Activated naive CD4-positive, alpha-beta T cell treated with anti-CD3 and anti-CD28 coated beads, Interleukin-2, amount 50 U/mL, for 72 hours (primary cell): ENCODE measurements at regions not wholly inside any gene's neighbourhood (a gene's known extent, or its start where the extent isn't known, plus 50 kb on each side); places are given as distances from the start of the nearest gene placed in this dataset.
A peak's percentile ranks its signal among the peaks of the same experiment; 100 is the strongest.
"Not testable (repeated sequence)": the region's sequence is repeated elsewhere in the genome, so short reads cannot be mapped to it uniquely, and the experiment has no call there.

Source experiments
- ATAC-seq, 2 donors: fragments of 150-1000 bp; cut with Tn5 transposase; 2 replicates each; pipeline ENCODE4 v1.10.0; 2021; ENCODE audit warnings: mild to moderate bottlenecking in 2 of 2, moderate library complexity in 2 of 2
- DNase-seq, 2 donors: peaks; one replicate each; pipeline ENCODE4 v3.0.0; 2021 to 2022; ENCODE audit warnings: low spot score in 2 of 2
- H3K27ac Mint-ChIP-seq, 2 donors: one replicate each; pipeline ENCODE4 v1.8.0; 2022; ENCODE audit warnings: mild to moderate bottlenecking in 2 of 2, mixed read lengths in 2 of 2
- H3K36me3 Mint-ChIP-seq, 2 donors: one replicate each; pipeline ENCODE4 v1.8.0; 2022; ENCODE audit warnings: mixed read lengths in 2 of 2
- H3K9me3 Mint-ChIP-seq, 2 donors: one replicate each; pipeline ENCODE4 v1.8.0; 2022; ENCODE audit warnings: mixed read lengths in 2 of 2

- H3K9me3 Mint-ChIP-seq: peaks cover 12 to 23% of the 10 kb centered on the region in 2 donors
- not testable (repeated sequence) for ATAC-seq, H3K27ac Mint-ChIP-seq, DNase-seq
- H3K36me3 Mint-ChIP-seq: peaks cover 7 to 27% of the 10 kb centered on the region in 2 donors
Observed at GRCh38 chr4:110326426-110326825, 128.0 kb upstream of the ELOVL6 start.

GRCh38 chr4:110310795-110311194 lies 112.4 kb upstream of the ELOVL6 start:
- ATAC-seq (no peak), DNase-seq (no peak)
- Mint-ChIP-seq H3K27ac (no peak overlapping the region), H3K36me3 (no peaks in the 10 kb centered on the region), H3K9me3 (no peaks in the 10 kb centered on the region)

GRCh38 chr4:110309675-110310074 lies 111.3 kb upstream of the ELOVL6 start:
- no peak overlapping the region for H3K27ac Mint-ChIP-seq
- H3K9me3 Mint-ChIP-seq: no peaks in the 10 kb centered on the region
- H3K36me3 Mint-ChIP-seq: no peaks in the 10 kb centered on the region
- DNase-seq (no peak), ATAC-seq (no peak)

DNA sequence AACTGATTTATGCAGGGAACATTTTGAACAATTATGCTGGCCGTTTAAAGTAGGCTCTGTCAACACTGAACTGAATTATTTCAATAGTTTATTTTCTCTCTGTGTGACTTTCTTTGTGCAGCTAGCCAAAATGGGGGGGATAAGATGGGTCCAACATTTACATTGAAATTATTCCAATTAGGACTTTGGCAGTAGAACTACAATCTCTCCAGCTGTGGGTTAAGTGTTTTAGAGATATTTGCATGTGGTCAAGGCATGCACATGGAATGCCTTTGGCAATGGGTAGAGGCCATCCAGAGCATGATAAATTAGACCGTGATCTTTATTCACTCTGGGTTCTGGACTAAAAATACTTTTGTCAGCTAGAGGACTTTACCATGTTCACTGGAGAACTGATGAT lies 107.9 kb upstream of the ELOVL6 start:
- no peaks in the 10 kb centered on the region for H3K36me3 Mint-ChIP-seq
- H3K9me3 Mint-ChIP-seq: no peaks in the 10 kb centered on the region
- DNase-seq (no peak), ATAC-seq (no peak)
- no peak overlapping the region for H3K27ac Mint-ChIP-seq

GRCh38 chr4:110305455-110305854 lies 107.0 kb upstream of the ELOVL6 start:
- no peaks in the 10 kb centered on the region for H3K9me3 Mint-ChIP-seq
- no peaks in the 10 kb centered on the region for H3K36me3 Mint-ChIP-seq
- no peak for DNase-seq
- no peak overlapping the region for H3K27ac Mint-ChIP-seq
- no peak for ATAC-seq

- ATAC-seq: peak; percentile 79 to 97
- peaks cover 9 to 10% of the 10 kb centered on the region in 2 donors for H3K36me3 Mint-ChIP-seq
- no peak for DNase-seq
- H3K9me3 Mint-ChIP-seq: peaks cover 0 to 8% of the 10 kb centered on the region in 2 donors
- no peak overlapping the region for H3K27ac Mint-ChIP-seq
Observed at GRCh38 chr4:110296892-110297291, 98.5 kb upstream of the ELOVL6 start.

GRCh38 chr4:110294165-110294564 lies 95.8 kb upstream of the ELOVL6 start:
- no peak for ATAC-seq

GRCh38 chr4:110292994-110293744 lies 94.8 kb upstream of the ELOVL6 start:
- Mint-ChIP-seq H3K9me3 (peaks cover 0 to 3% of the 10 kb centered on the region in 2 donors), H3K36me3 (peaks cover 9 to 10% of the 10 kb centered on the region in 2 donors), H3K27ac (no peak overlapping the region)
- DNase-seq: no peak
- no peak for ATAC-seq

More at GRCh38 chr4:110294165-110294564, 95.8 kb upstream of the ELOVL6 start:
- Mint-ChIP-seq H3K27ac (no peak overlapping the region), H3K36me3 (peaks cover 9 to 10% of the 10 kb centered on the region in 2 donors), H3K9me3 (peaks cover 0 to 3% of the 10 kb centered on the region in 2 donors)
- no peak for DNase-seq

DNA sequence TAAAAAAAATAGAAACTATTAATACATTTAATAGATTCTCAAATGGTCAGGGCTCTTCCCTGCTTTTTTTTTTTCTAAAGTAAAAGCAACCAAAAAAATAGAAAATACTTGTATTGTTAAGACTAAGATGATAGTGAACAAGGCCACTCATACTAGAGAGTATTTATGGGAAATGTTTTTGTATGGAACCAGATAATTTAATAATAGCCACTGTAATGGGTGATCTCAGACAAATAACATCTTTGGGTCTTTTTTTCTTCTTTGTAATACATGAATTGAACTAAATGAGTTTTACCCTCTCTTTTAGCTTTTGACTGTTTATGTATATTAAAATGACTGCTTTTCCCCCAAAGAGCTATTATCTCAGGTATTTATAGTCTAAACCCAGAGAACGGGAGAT lies 92.1 kb upstream of the ELOVL6 start:
- H3K36me3 Mint-ChIP-seq: peaks cover 9 to 10% of the 10 kb centered on the region in 2 donors
- H3K9me3 Mint-ChIP-seq: peaks cover 0 to 3% of the 10 kb centered on the region in 2 donors
- DNase-seq (no peak), ATAC-seq (no peak)
- H3K27ac Mint-ChIP-seq: no peak overlapping the region

- peaks cover 0 to 3% of the 10 kb centered on the region in 2 donors for H3K9me3 Mint-ChIP-seq
- H3K27ac Mint-ChIP-seq: no peak overlapping the region
- DNase-seq: no peak
- no peak for ATAC-seq
- H3K36me3 Mint-ChIP-seq: peaks cover 9 to 10% of the 10 kb centered on the region in 2 donors
Observed at GRCh38 chr4:110289601-110290100, 91.2 kb upstream of the ELOVL6 start.

DNA sequence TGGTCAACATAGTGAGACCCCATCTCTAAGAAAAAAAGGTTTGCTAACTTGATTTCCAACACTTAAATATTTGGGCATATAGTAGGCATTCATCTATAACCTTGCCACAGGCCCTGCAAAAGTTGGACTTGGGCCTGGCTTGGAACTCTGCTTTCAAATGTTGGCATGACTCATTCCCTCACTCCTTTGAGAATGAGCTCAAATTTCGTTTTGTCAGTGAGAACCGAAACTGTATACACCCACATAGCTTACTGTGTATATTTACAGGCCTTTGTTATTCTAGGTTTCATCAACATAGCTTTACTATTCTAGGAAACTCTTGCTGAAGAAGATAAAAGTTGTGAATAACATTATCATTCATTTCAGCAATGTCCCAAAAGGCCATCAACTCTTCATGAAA lies 88.7 kb upstream of the ELOVL6 start:
- no peaks in the 10 kb centered on the region for H3K9me3 Mint-ChIP-seq
- no peak overlapping the region for H3K27ac Mint-ChIP-seq
- H3K36me3 Mint-ChIP-seq: no peaks in the 10 kb centered on the region
- DNase-seq (peak in 1 of 2 donors; percentile 32), ATAC-seq (peak; percentile 52 to 97)

DNA sequence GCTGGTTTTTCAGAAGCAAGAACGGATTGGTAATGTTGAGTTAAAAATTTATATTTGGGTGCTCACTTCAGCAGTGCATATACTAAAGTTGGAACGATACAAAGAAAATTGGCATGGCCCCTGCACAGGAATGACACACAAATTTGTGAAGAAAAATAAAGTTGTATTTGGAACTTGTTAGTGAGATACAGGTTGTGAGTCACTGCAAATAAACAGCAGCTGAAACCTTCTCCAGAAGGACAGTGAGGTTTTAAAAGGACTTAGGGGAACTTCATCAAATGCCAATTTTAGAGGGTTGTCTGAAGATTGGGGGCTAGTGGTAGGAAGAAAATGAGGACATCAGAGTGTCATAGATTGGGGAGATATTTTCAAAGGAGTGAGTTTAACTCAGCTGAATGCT lies 79.7 kb upstream of the ELOVL6 start:
- ATAC-seq: no peak
- DNase-seq: no peak
- H3K9me3 Mint-ChIP-seq: no peaks in the 10 kb centered on the region
- no peaks in the 10 kb centered on the region for H3K36me3 Mint-ChIP-seq
- H3K27ac Mint-ChIP-seq: no peak overlapping the region

- Mint-ChIP-seq H3K9me3 (no peaks in the 10 kb centered on the region), H3K27ac (no peak overlapping the region), H3K36me3 (no peaks in the 10 kb centered on the region)
- ATAC-seq (no peak), DNase-seq (no peak)
Observed at GRCh38 chr4:110275871-110276270, 77.5 kb upstream of the ELOVL6 start.

- H3K27ac Mint-ChIP-seq: no peak overlapping the region
- H3K36me3 Mint-ChIP-seq: no peaks in the 10 kb centered on the region
- no peaks in the 10 kb centered on the region for H3K9me3 Mint-ChIP-seq
- ATAC-seq: no peak
- DNase-seq: no peak
Observed at GRCh38 chr4:110271986-110272385, 73.6 kb upstream of the ELOVL6 start.

DNA sequence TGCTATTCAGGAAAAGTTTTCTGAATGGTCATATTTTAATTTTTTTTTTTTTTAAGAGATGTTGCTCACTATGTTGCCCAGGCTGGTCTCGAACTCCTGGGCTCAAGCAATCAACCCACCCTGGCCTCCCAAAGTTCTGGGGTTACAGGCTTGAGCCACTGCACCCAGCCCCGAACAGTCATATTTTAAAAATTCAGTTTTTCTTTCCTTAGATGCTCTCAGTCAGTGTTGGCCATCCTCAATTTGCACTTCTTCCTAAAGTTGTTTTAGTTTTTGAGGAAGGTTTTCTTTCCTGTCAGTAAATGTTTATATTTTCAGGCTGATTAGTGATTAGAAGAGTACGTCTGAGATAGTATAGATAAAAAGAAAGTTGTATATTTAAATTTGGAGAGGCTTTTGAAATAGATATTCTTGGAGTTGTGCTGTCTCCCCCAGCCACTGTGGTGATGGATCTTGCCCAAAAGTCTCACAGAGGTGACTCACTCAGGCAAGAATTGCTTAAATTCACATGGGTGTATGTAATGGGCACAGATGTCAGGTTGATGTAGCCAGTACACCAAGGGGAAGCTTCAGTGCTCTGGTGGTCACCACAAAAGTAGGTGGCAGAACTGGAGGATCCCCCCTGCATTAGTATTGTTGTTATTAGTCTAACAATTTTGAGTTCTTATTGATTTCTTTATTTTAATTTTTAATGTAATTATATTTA lies 72.2 kb upstream of the ELOVL6 start:
- ATAC-seq: no peak
- H3K36me3 Mint-ChIP-seq: no peaks in the 10 kb centered on the region
- no peak for DNase-seq
- no peak overlapping the region for H3K27ac Mint-ChIP-seq
- no peaks in the 10 kb centered on the region for H3K9me3 Mint-ChIP-seq

GRCh38 chr4:110268790-110269189 lies 70.4 kb upstream of the ELOVL6 start:
- H3K36me3 Mint-ChIP-seq: no peaks in the 10 kb centered on the region
- H3K9me3 Mint-ChIP-seq: no peaks in the 10 kb centered on the region
- no peak overlapping the region for H3K27ac Mint-ChIP-seq
- ATAC-seq (peak in 1 of 2 donors; percentile 52), DNase-seq (no peak)

DNA sequence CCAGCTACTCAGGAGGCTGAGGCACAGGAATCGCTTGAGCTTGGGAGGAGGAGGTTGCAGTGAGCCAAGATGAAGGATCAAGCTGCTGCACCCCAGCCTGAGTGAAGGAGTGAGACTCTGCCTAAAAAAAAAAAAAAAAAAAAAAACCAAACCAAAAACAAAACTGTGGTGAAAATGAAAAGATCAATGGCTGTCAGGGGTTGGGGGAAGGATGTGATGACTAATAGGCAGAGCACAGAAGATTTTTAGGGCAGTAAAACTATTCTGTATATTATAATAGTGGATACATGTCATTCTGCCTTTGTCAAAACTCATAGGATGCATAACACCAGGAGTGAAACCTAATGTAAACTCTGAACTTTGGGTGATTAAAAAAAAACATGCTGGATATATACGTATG lies 69.9 kb upstream of the ELOVL6 start:
- H3K9me3 Mint-ChIP-seq: no peaks in the 10 kb centered on the region
- DNase-seq: no peak
- peak; percentile 61 to 96 for ATAC-seq
- H3K36me3 Mint-ChIP-seq: no peaks in the 10 kb centered on the region
- no peak overlapping the region for H3K27ac Mint-ChIP-seq
